ENCODE measurements at regions not wholly inside any gene's neighbourhood (a gene's known extent, or its start where the extent isn't known, plus 50 kb on each side); places are given as distances from the start of the nearest gene placed in this dataset.
"Not testable (repeated sequence)": the region's sequence is repeated elsewhere in the genome, so short reads cannot be mapped to it uniquely, and the experiment has no call there.

- ATAC-seq (ENCODE audit: insufficient number of reproducible peaks, low FRiP score, low read depth), result no peak
- H3K4me3 ChIP-seq, result no peak overlapping the region
- H3K9me3 ChIP-seq, result no peaks in the 10 kb centered on the region
- H3K4me1 ChIP-seq (ENCODE audit: control insufficient read depth in 1 of 2, low read depth in 2 of 2), result no peaks in the 10 kb centered on the region
- no peak for TF ChIP-seq CTCF (IDR thresholded peaks at IDR 0.05)
- no peaks in the 10 kb centered on the region for H3K36me3 ChIP-seq
- H3K27me3 ChIP-seq (replicated peaks; ENCODE audit: insufficient read depth), result no peaks in the 10 kb centered on the region
- no peak for DNase-seq (ENCODE audit: low spot score)
- H3K27ac ChIP-seq, result no peak overlapping the region
These were observed 1003.9 kb upstream of the EPHA6 start for GRCh38 chr3:95810462-95810861.

GRCh38 chr3:95813244-95813643 lies 1001.1 kb upstream of the EPHA6 start:
- no peaks in the 10 kb centered on the region for H3K9me3 ChIP-seq
- no peaks in the 10 kb centered on the region for H3K36me3 ChIP-seq
- no peaks in the 10 kb centered on the region for H3K4me1 ChIP-seq (ENCODE audit: control insufficient read depth in 1 of 2, low read depth in 2 of 2)
- no peak for TF ChIP-seq CTCF (IDR thresholded peaks at IDR 0.05)
- no peak overlapping the region for H3K27ac ChIP-seq
- no peaks in the 10 kb centered on the region for H3K27me3 ChIP-seq (replicated peaks; ENCODE audit: insufficient read depth)
- no peak overlapping the region for H3K4me3 ChIP-seq
- ATAC-seq (ENCODE audit: insufficient number of reproducible peaks, low FRiP score, low read depth) (no peak), DNase-seq (ENCODE audit: low spot score) (no peak)

GRCh38 chr3:95815828-95816227 lies 998.6 kb upstream of the EPHA6 start:
- DNase-seq (ENCODE audit: low spot score), result no peak
- H3K27ac ChIP-seq, result no peak overlapping the region
- H3K36me3 ChIP-seq, result no peaks in the 10 kb centered on the region
- H3K27me3 ChIP-seq (replicated peaks; ENCODE audit: insufficient read depth), result no peaks in the 10 kb centered on the region
- no peaks in the 10 kb centered on the region for H3K9me3 ChIP-seq
- no peaks in the 10 kb centered on the region for H3K4me1 ChIP-seq (ENCODE audit: control insufficient read depth in 1 of 2, low read depth in 2 of 2)
- TF ChIP-seq CTCF (IDR thresholded peaks at IDR 0.05), result no peak
- no peak for ATAC-seq (ENCODE audit: insufficient number of reproducible peaks, low FRiP score, low read depth)
- no peak overlapping the region for H3K4me3 ChIP-seq

- no peak for DNase-seq (ENCODE audit: low spot score)
- Histone ChIP-seq H3K9me3 (no peaks in the 10 kb centered on the region), H3K36me3 (no peaks in the 10 kb centered on the region), H3K27me3 (replicated peaks; ENCODE audit: insufficient read depth) (no peaks in the 10 kb centered on the region), H3K4me3 (no peak overlapping the region), H3K4me1 (ENCODE audit: control insufficient read depth in 1 of 2, low read depth in 2 of 2) (no peaks in the 10 kb centered on the region), H3K27ac (no peak overlapping the region)
- ATAC-seq (ENCODE audit: insufficient number of reproducible peaks, low FRiP score, low read depth), result no peak
- no peak for TF ChIP-seq CTCF (IDR thresholded peaks at IDR 0.05)
These were observed 988.0 kb upstream of the EPHA6 start for GRCh38 chr3:95826419-95826818.

- H3K9me3 ChIP-seq, result no peaks in the 10 kb centered on the region
- ATAC-seq (ENCODE audit: insufficient number of reproducible peaks, low FRiP score, low read depth) (no peak), DNase-seq (ENCODE audit: low spot score) (no peak)
- H3K4me3 ChIP-seq, result no peak overlapping the region
- H3K27me3 ChIP-seq (replicated peaks; ENCODE audit: insufficient read depth), result no peaks in the 10 kb centered on the region
- TF ChIP-seq CTCF (IDR thresholded peaks at IDR 0.05), result no peak
- no peaks in the 10 kb centered on the region for H3K4me1 ChIP-seq (ENCODE audit: control insufficient read depth in 1 of 2, low read depth in 2 of 2)
- no peak overlapping the region for H3K27ac ChIP-seq
- no peaks in the 10 kb centered on the region for H3K36me3 ChIP-seq
These were observed 982.2 kb upstream of the EPHA6 start for GRCh38 chr3:95832146-95832545.

- H3K27me3 ChIP-seq (replicated peaks; ENCODE audit: insufficient read depth); H3K36me3 ChIP-seq; H3K4me3 ChIP-seq; H3K27ac ChIP-seq; ATAC-seq (ENCODE audit: insufficient number of reproducible peaks, low FRiP score, low read depth); H3K4me1 ChIP-seq (ENCODE audit: control insufficient read depth in 1 of 2, low read depth in 2 of 2); DNase-seq (ENCODE audit: low spot score); H3K9me3 ChIP-seq: not testable (repeated sequence)
These were observed 953.8 kb upstream of the EPHA6 start for GRCh38 chr3:95860628-95861027.
